KOPT-K1 (cell line): ENCODE measurements at regions not wholly inside any gene's neighbourhood (a gene's known extent, or its start where the extent isn't known, plus 50 kb on each side); places are given as distances from the start of the nearest gene placed in this dataset.
"Not testable (repeated sequence)": the region's sequence is repeated elsewhere in the genome, so short reads cannot be mapped to it uniquely, and the experiment has no call there.

Experiments used
- H3K27ac ChIP-seq: fragments of 200-600 bp; sonication (generic); 2 replicates; pipeline ENCODE4 v1.5.1; 2016; ENCODE audit warnings: antibody characterized with exemption, mild to moderate bottlenecking, low read depth, low read length; ENCODE audit not compliant: poor library complexity, severe bottlenecking
- H3K36me3 ChIP-seq: fragments of 200-600 bp; sonication (generic); 2 replicates; pipeline ENCODE4 v1.5.1; 2017; ENCODE audit warnings: antibody characterized with exemption, mild to moderate bottlenecking, low read length, moderate library complexity; ENCODE audit not compliant: insufficient read depth
- H3K9me3 ChIP-seq: fragments of 200-600 bp; sonication (generic); 2 replicates; pipeline ENCODE4 v1.5.1; 2017; ENCODE audit warnings: antibody characterized with exemption, low read length, mild to moderate bottlenecking; ENCODE audit not compliant: insufficient read depth, poor library complexity, severe bottlenecking

GRCh38 chr5:164091836-164092235, 586.4 kb downstream of the MAT2B start:
- no peak overlapping the region for H3K27ac ChIP-seq
- H3K9me3 ChIP-seq: no peaks in the 10 kb centered on the region
- H3K36me3 ChIP-seq: no peaks in the 10 kb centered on the region

- Histone ChIP-seq H3K36me3 (no peaks in the 10 kb centered on the region), H3K9me3 (no peaks in the 10 kb centered on the region), H3K27ac (no peak overlapping the region)
Measured at GRCh38 chr5:164094291-164094690, 588.9 kb downstream of the MAT2B start.

- H3K9me3 ChIP-seq: no peaks in the 10 kb centered on the region
- H3K36me3 ChIP-seq: no peaks in the 10 kb centered on the region
- no peak overlapping the region for H3K27ac ChIP-seq
Measured at GRCh38 chr5:164097749-164098148, 592.3 kb downstream of the MAT2B start.

GRCh38 chr5:164098531-164098930, 593.1 kb downstream of the MAT2B start:
- Histone ChIP-seq H3K27ac (no peak overlapping the region), H3K36me3 (no peaks in the 10 kb centered on the region), H3K9me3 (no peaks in the 10 kb centered on the region)

- Histone ChIP-seq H3K36me3 (no peaks in the 10 kb centered on the region), H3K9me3 (no peaks in the 10 kb centered on the region), H3K27ac (no peak overlapping the region)
Measured at GRCh38 chr5:164098979-164099378, 593.6 kb downstream of the MAT2B start.

GRCh38 chr5:164115420-164115819, 610.0 kb downstream of the MAT2B start:
- Histone ChIP-seq H3K27ac (no peak overlapping the region), H3K36me3 (no peaks in the 10 kb centered on the region)

GRCh38 chr5:164119806-164120447, 614.5 kb downstream of the MAT2B start:
- H3K9me3 ChIP-seq: no peaks in the 10 kb centered on the region
- no peaks in the 10 kb centered on the region for H3K36me3 ChIP-seq
- H3K27ac ChIP-seq: no peak overlapping the region

More at GRCh38 chr5:164115420-164115819, 610.0 kb downstream of the MAT2B start:
- H3K9me3 ChIP-seq: no peaks in the 10 kb centered on the region

- no peaks in the 10 kb centered on the region for H3K36me3 ChIP-seq
- no peak overlapping the region for H3K27ac ChIP-seq
- H3K9me3 ChIP-seq: peaks cover 14% of the 10 kb centered on the region
Measured at GRCh38 chr5:164127527-164127926, 622.1 kb downstream of the MAT2B start.

- peaks cover 16% of the 10 kb centered on the region for H3K9me3 ChIP-seq
- H3K36me3 ChIP-seq: no peaks in the 10 kb centered on the region
- H3K27ac ChIP-seq: no peak overlapping the region
Measured at GRCh38 chr5:164132358-164132757, 626.9 kb downstream of the MAT2B start.

GRCh38 chr5:164137095-164137494, 631.7 kb downstream of the MAT2B start:
- Histone ChIP-seq H3K27ac (no peak overlapping the region), H3K36me3 (no peaks in the 10 kb centered on the region), H3K9me3 (peaks cover 7% of the 10 kb centered on the region)

- Histone ChIP-seq H3K9me3 (no peaks in the 10 kb centered on the region), H3K36me3 (no peaks in the 10 kb centered on the region)
Measured at GRCh38 chr5:164139423-164139822, 634.0 kb downstream of the MAT2B start.

GRCh38 chr5:164145458-164145857, 640.0 kb downstream of the MAT2B start:
- H3K9me3 ChIP-seq: no peaks in the 10 kb centered on the region
- H3K27ac ChIP-seq: no peak overlapping the region
- no peaks in the 10 kb centered on the region for H3K36me3 ChIP-seq

More at GRCh38 chr5:164139423-164139822, 634.0 kb downstream of the MAT2B start:
- no peak overlapping the region for H3K27ac ChIP-seq

- Histone ChIP-seq H3K36me3 (no peaks in the 10 kb centered on the region), H3K9me3 (no peaks in the 10 kb centered on the region), H3K27ac (no peak overlapping the region)
Measured at GRCh38 chr5:164146223-164146622, 640.8 kb downstream of the MAT2B start.

- H3K27ac ChIP-seq: no peak overlapping the region
- no peaks in the 10 kb centered on the region for H3K36me3 ChIP-seq
- H3K9me3 ChIP-seq: no peaks in the 10 kb centered on the region
Measured at GRCh38 chr5:164148292-164148691, 642.9 kb downstream of the MAT2B start.

- not testable (repeated sequence) for H3K9me3 ChIP-seq, H3K36me3 ChIP-seq, H3K27ac ChIP-seq
Measured at GRCh38 chr5:164152539-164152938, 647.1 kb downstream of the MAT2B start.

GRCh38 chr5:164153469-164154172, 648.2 kb downstream of the MAT2B start:
- Histone ChIP-seq H3K36me3 (no peaks in the 10 kb centered on the region), H3K27ac (no peak overlapping the region), H3K9me3 (no peaks in the 10 kb centered on the region)
